ENCODE measurements at regions not wholly inside any gene's neighbourhood (a gene's known extent, or its start where the extent isn't known, plus 50 kb on each side); places are given as distances from the start of the nearest gene placed in this dataset.

- TF ChIP-seq CTCF (IDR thresholded peaks at IDR 0.05): no peak
- TF ChIP-seq NR1H2 (CRISPR knock-in tag; IDR thresholded peaks at IDR 0.05): no peak
- TF ChIP-seq CREM (CRISPR knock-in tag; IDR thresholded peaks at IDR 0.05): no peak
- no peak for TF ChIP-seq JUN (CRISPR knock-in tag; IDR thresholded peaks at IDR 0.05)
- TF ChIP-seq FOXJ3 (CRISPR knock-in tag; IDR thresholded peaks at IDR 0.05; ENCODE audit: borderline replicate concordance): no peak
- TF ChIP-seq PREB (CRISPR knock-in tag; IDR thresholded peaks at IDR 0.05; ENCODE audit: borderline replicate concordance): no peak
- no peak for TF ChIP-seq USF2 (CRISPR knock-in tag; IDR thresholded peaks at IDR 0.05)
- TF ChIP-seq ZSCAN18 (CRISPR knock-in tag; IDR thresholded peaks at IDR 0.05): no peak
- no peak for TF ChIP-seq ZNF396 (CRISPR knock-in tag; IDR thresholded peaks at IDR 0.05; ENCODE audit: borderline replicate concordance)
- no peak for TF ChIP-seq E2F4 (CRISPR knock-in tag; IDR thresholded peaks at IDR 0.05; ENCODE audit: borderline replicate concordance, low read depth)
- TF ChIP-seq NFYB (CRISPR knock-in tag; conservative IDR thresholded peaks at IDR 0.05; ENCODE audit: low read depth): no peak
- no peak for TF ChIP-seq ATF3 (CRISPR knock-in tag; conservative IDR thresholded peaks at IDR 0.05)
- TF ChIP-seq STAT6 (CRISPR knock-in tag; conservative IDR thresholded peaks at IDR 0.05; ENCODE audit: low read depth): no peak
- TF ChIP-seq CREB1 (CRISPR knock-in tag; IDR thresholded peaks at IDR 0.05): no peak
Observed at GRCh38 chr6:144392536-144392935, 107.4 kb downstream of the UTRN start.

All from WTC11 (cell line).